H9 (cell line): ENCODE measurements at regions not wholly inside any gene's neighbourhood (a gene's known extent, or its start where the extent isn't known, plus 50 kb on each side); places are given as distances from the start of the nearest gene placed in this dataset.

Experiments used
- DNase-seq: peaks from one replicate; pipeline ENCODE4 v3.0.0-alpha.2; 2017
- H2AFZ ChIP-seq: one replicate; pipeline ENCODE4 v1.6.1; 2013; ENCODE audit warnings: mild to moderate bottlenecking, low read length, control low read depth, moderate library complexity
- H2AK5ac ChIP-seq: 2 replicates; pipeline ENCODE4 v1.6.1; 2013; ENCODE audit warnings: low read length, control low read depth, mixed read lengths; ENCODE audit not compliant: insufficient read length
- H2BK120ac ChIP-seq: one replicate; pipeline ENCODE4 v1.6.1; 2013; ENCODE audit warnings: low read depth, mild to moderate bottlenecking, low read length, control low read depth, inconsistent platforms; ENCODE audit not compliant: poor library complexity, severe bottlenecking
- H2BK12ac ChIP-seq: 2 replicates; pipeline ENCODE4 v1.6.1; 2013; ENCODE audit warnings: low read length, control low read depth, mixed read lengths, low read depth; ENCODE audit not compliant: insufficient read length
- H2BK15ac ChIP-seq: 2 replicates; pipeline ENCODE4 v1.6.1; 2013; ENCODE audit warnings: low read depth, low read length, control low read depth
- H2BK20ac ChIP-seq: one replicate; pipeline ENCODE4 v1.6.1; 2013; ENCODE audit warnings: low read depth, mild to moderate bottlenecking, low read length, control low read depth, inconsistent platforms; ENCODE audit not compliant: poor library complexity, severe bottlenecking
- H2BK5ac ChIP-seq: 2 replicates; pipeline ENCODE4 v1.6.1; 2013; ENCODE audit warnings: low read length, control low read depth, mixed read lengths; ENCODE audit not compliant: insufficient read length
- H3K14ac ChIP-seq: 2 replicates; pipeline ENCODE4 v1.6.1; 2013; ENCODE audit warnings: low read length, control low read depth; ENCODE audit not compliant: insufficient read depth
- H3K18ac ChIP-seq: 2 replicates; pipeline ENCODE4 v1.6.1; 2013; ENCODE audit warnings: low read depth, mild to moderate bottlenecking, mixed read lengths, low read length, control low read depth; ENCODE audit not compliant: insufficient read length
- H3K23ac ChIP-seq: 2 replicates; pipeline ENCODE4 v1.6.1; 2013; ENCODE audit warnings: low read length, control low read depth, mixed read lengths, low read depth; ENCODE audit not compliant: insufficient read length
- H3K23me2 ChIP-seq: 2 replicates; pipeline ENCODE4 v1.6.1; 2013; ENCODE audit warnings: low read depth, mild to moderate bottlenecking, mixed read lengths, low read length, control low read depth; ENCODE audit not compliant: insufficient read length, poor library complexity, severe bottlenecking
- H3K27ac ChIP-seq: 2 replicates; pipeline ENCODE4 v1.5.1; 2013; ENCODE audit warnings: low read length, control low read depth, mixed read lengths, low read depth; ENCODE audit not compliant: insufficient read length
- H3K27me3 ChIP-seq: 2 replicates; pipeline ENCODE4 v1.6.1; 2013; ENCODE audit warnings: low read length, control low read depth, inconsistent platforms; ENCODE audit not compliant: insufficient read depth
- H3K4ac ChIP-seq: 2 replicates; pipeline ENCODE4 v1.6.1; 2013; ENCODE audit warnings: low read depth, mild to moderate bottlenecking, control low read depth, inconsistent platforms, low read length, moderate library complexity
- H3K4me1 ChIP-seq: 2 replicates; pipeline ENCODE4 v1.6.1; 2013; ENCODE audit warnings: low read length, control low read depth, inconsistent platforms; ENCODE audit not compliant: insufficient read depth
- H3K4me2 ChIP-seq: 2 replicates; pipeline ENCODE4 v1.6.1; 2013; ENCODE audit warnings: low read length, control low read depth, mixed read lengths; ENCODE audit not compliant: insufficient read length, insufficient read depth
- H3K56ac ChIP-seq: 2 replicates; pipeline ENCODE4 v1.6.1; 2013; ENCODE audit warnings: low read depth, mild to moderate bottlenecking, mixed read lengths, low read length, control low read depth; ENCODE audit not compliant: insufficient read length
- H3K79me1 ChIP-seq: 2 replicates; pipeline ENCODE4 v1.6.1; 2013; ENCODE audit warnings: low read depth, mild to moderate bottlenecking, moderate library complexity, low read length, control low read depth, inconsistent platforms; ENCODE audit not compliant: insufficient read depth, poor library complexity, severe bottlenecking
- H3K79me2 ChIP-seq: 2 replicates; pipeline ENCODE4 v1.6.1; 2013; ENCODE audit warnings: low read length, control low read depth, inconsistent platforms; ENCODE audit not compliant: insufficient read depth
- H3K9ac ChIP-seq: 2 replicates; pipeline ENCODE4 v1.6.1; 2013; ENCODE audit warnings: low read length, control low read depth, mixed read lengths; ENCODE audit not compliant: insufficient read length; ENCODE audit errors: extremely low read depth
- H3K9me3 ChIP-seq: one replicate; pipeline ENCODE4 v1.6.1; 2013; ENCODE audit warnings: low read depth, low read length, inconsistent platforms; ENCODE audit not compliant: control insufficient read depth
- H3T11ph ChIP-seq: one replicate; pipeline ENCODE4 v1.6.1; 2013; ENCODE audit warnings: mild to moderate bottlenecking, low read length, control low read depth, inconsistent platforms
- H4K20me1 ChIP-seq: one replicate; pipeline ENCODE4 v1.6.1; 2013; ENCODE audit not compliant: control insufficient read depth, insufficient read length, insufficient read depth
- H4K5ac ChIP-seq: 2 replicates; pipeline ENCODE4 v1.6.1; 2013; ENCODE audit warnings: low read depth, mild to moderate bottlenecking, mixed read lengths, low read length, control low read depth; ENCODE audit not compliant: insufficient read length
- H4K8ac ChIP-seq: replicated peaks from 2 replicates; pipeline ENCODE4 v1.6.1; 2013; ENCODE audit warnings: low read length, control low read depth, mixed read lengths, low read depth; ENCODE audit not compliant: insufficient read length
- H4K91ac ChIP-seq: 2 replicates; pipeline ENCODE4 v1.6.1; 2013; ENCODE audit warnings: low read depth, mild to moderate bottlenecking, moderate library complexity, mixed read lengths, low read length, control low read depth; ENCODE audit not compliant: insufficient read length
- H3K27ac Mint-ChIP-seq, 3 experiments: 2 replicates in 2 of 3; 3 replicates in 1 of 3; pipeline ENCODE4 v1.8.0; 2020 to 2021; ENCODE audit warnings: mixed read lengths in 3 of 3, mild to moderate bottlenecking in 1 of 3, moderate library complexity in 1 of 3
- H3K27me3 Mint-ChIP-seq: 2 replicates; pipeline ENCODE4 v1.8.0; 2021; ENCODE audit warnings: low read depth, mild to moderate bottlenecking, moderate library complexity, mixed read lengths
- H3K36me3 Mint-ChIP-seq, 3 experiments: 2 replicates in 2 of 3; 3 replicates in 1 of 3; pipeline ENCODE4 v1.8.0; 2020 to 2021; ENCODE audit warnings: low read depth in 3 of 3, mixed read lengths in 3 of 3; ENCODE audit not compliant: insufficient read depth in 1 of 3
- H3K4me1 Mint-ChIP-seq, 2 experiments: 2 replicates each; pipeline ENCODE4 v1.8.0; 2020; ENCODE audit warnings: mixed read lengths in 2 of 2
- H3K4me3 Mint-ChIP-seq, 2 experiments: 2 replicates in 1 of 2; 3 replicates in 1 of 2; pipeline ENCODE4 v1.8.0; 2020 to 2021; ENCODE audit warnings: mild to moderate bottlenecking in 2 of 2, mixed read lengths in 2 of 2, moderate library complexity in 1 of 2
- H3K9me3 Mint-ChIP-seq, 2 experiments: 2 replicates in 1 of 2; 3 replicates in 1 of 2; pipeline ENCODE4 v1.8.0; 2020; ENCODE audit warnings: mild to moderate bottlenecking in 2 of 2, mixed read lengths in 2 of 2, moderate library complexity in 1 of 2
- WGBS: extraction: QIAGEN DNeasy Blood & Tissue Kit; methylation state at CpG from one replicate; pipeline ENCODE4 v1.1.7; 2013; ENCODE audit warnings: missing lambda C conversion rate, low lambda C conversion rate, mixed read lengths; ENCODE audit not compliant: insufficient read length; ENCODE audit errors: extremely low coverage; 5-methylcytosine and 5-hydroxymethylcytosine counted together
- TF ChIP-seq, protein P1 (sequence below): fragments of 200-600 bp; sonication (generic); conservative IDR thresholded peaks from 3 replicates; pipeline ENCODE4 v1.8.0; 2021; ENCODE audit warnings: antibody characterized with exemption, mild to moderate bottlenecking

DNA sequence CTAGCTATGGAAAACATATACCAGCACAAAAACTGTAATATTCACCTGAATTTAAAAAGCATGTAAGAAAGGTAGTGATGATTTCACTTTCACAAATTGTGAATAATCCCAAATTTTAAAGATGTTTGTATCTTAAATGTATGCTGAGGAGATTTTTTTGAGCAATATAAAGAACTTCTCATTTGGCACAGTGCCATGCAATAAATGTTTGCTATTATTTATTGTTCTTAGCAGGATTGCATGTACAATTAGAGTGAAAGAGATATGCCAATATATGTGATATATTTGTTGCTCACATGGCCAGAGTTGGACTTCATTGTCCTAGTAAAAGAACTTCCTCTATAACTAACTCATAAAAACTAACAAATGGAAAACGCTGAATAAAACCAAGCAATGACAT lies 895.1 kb upstream of the KCND2 start:
- Histone ChIP-seq H3K14ac (no peak overlapping the region), H3K9ac (no peak overlapping the region), H3K23ac (no peak overlapping the region), H2BK5ac (no peak overlapping the region), H3K79me2 (no peaks in the 10 kb centered on the region), H4K5ac (no peak overlapping the region), H3K23me2 (no peaks in the 10 kb centered on the region), H2AFZ (no peak overlapping the region), H4K91ac (no peak overlapping the region), H3K27ac (no peak overlapping the region), H2AK5ac (no peak overlapping the region), H2BK20ac (no peak overlapping the region), H2BK120ac (no peak overlapping the region), H3K56ac (no peak overlapping the region), H3K4me2 (no peak overlapping the region), H3K18ac (no peak overlapping the region), H2BK15ac (no peak overlapping the region), H2BK12ac (no peak overlapping the region), H3K4me1 (no peaks in the 10 kb centered on the region), H4K8ac (no peak overlapping the region), H4K20me1 (no peaks in the 10 kb centered on the region), H3T11ph (no peak overlapping the region), H3K9me3 (no peaks in the 10 kb centered on the region), H3K4ac (no peak overlapping the region), H3K79me1 (no peaks in the 10 kb centered on the region), H3K27me3 (no peaks in the 10 kb centered on the region)
- TF ChIP-seq, protein P1, sequence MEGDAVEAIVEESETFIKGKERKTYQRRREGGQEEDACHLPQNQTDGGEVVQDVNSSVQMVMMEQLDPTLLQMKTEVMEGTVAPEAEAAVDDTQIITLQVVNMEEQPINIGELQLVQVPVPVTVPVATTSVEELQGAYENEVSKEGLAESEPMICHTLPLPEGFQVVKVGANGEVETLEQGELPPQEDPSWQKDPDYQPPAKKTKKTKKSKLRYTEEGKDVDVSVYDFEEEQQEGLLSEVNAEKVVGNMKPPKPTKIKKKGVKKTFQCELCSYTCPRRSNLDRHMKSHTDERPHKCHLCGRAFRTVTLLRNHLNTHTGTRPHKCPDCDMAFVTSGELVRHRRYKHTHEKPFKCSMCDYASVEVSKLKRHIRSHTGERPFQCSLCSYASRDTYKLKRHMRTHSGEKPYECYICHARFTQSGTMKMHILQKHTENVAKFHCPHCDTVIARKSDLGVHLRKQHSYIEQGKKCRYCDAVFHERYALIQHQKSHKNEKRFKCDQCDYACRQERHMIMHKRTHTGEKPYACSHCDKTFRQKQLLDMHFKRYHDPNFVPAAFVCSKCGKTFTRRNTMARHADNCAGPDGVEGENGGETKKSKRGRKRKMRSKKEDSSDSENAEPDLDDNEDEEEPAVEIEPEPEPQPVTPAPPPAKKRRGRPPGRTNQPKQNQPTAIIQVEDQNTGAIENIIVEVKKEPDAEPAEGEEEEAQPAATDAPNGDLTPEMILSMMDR = no peak
- H3K27me3 Mint-ChIP-seq = no peaks in the 10 kb centered on the region
- H3K4me3 Mint-ChIP-seq = no peak overlapping the region
- H3K36me3 Mint-ChIP-seq = no peaks in the 10 kb centered on the region
- H3K27ac Mint-ChIP-seq = no peak overlapping the region
- peaks cover 2% of the 10 kb centered on the region in 2 experiments; a peak in 1 of 4 replicates for H3K4me1 Mint-ChIP-seq
- H3K9me3 Mint-ChIP-seq = no peaks in the 10 kb centered on the region
- DNase-seq = no peak
- WGBS = no CpG with 5 or more reads among the region's 1 CpG
